ENCODE measurements at regions not wholly inside any gene's neighbourhood (a gene's known extent, or its start where the extent isn't known, plus 50 kb on each side); places are given as distances from the start of the nearest gene placed in this dataset.

- TF ChIP-seq CTCF (conservative IDR thresholded peaks at IDR 0.05; ENCODE audit: low read depth, low read length) (no peak), EZH2 (IDR thresholded peaks at IDR 0.05; ENCODE audit: low read length, unreplicated experiment) (no peak)
Observed at GRCh38 chrX:76517544-76517943, 90.0 kb downstream of the MAGEE1 start.
